ENCODE measurements at regions not wholly inside any gene's neighbourhood (a gene's known extent, or its start where the extent isn't known, plus 50 kb on each side); places are given as distances from the start of the nearest gene placed in this dataset.
"Not testable (repeated sequence)": the region's sequence is repeated elsewhere in the genome, so short reads cannot be mapped to it uniquely, and the experiment has no call there.

DNA sequence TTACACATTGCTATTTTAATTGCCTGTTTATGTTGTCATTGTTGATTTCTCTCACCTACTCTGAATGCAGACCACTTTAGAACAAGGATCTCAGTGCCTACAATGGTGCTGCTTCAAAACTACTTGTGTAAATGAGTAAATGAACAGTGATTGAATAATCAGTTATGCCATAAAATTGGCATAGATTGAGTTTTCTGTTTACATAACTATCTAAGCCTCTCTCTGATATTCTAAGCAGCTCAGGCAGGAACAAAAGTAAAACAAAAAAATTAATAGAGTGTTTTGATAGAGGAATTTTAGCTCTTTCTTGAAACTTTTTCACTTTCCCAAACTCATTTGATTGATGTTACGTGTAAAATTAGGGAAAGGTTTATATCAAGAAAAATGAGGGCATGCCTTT is 232.3 kb upstream of the KITLG start (continued):
- TF ChIP-seq, protein P1, sequence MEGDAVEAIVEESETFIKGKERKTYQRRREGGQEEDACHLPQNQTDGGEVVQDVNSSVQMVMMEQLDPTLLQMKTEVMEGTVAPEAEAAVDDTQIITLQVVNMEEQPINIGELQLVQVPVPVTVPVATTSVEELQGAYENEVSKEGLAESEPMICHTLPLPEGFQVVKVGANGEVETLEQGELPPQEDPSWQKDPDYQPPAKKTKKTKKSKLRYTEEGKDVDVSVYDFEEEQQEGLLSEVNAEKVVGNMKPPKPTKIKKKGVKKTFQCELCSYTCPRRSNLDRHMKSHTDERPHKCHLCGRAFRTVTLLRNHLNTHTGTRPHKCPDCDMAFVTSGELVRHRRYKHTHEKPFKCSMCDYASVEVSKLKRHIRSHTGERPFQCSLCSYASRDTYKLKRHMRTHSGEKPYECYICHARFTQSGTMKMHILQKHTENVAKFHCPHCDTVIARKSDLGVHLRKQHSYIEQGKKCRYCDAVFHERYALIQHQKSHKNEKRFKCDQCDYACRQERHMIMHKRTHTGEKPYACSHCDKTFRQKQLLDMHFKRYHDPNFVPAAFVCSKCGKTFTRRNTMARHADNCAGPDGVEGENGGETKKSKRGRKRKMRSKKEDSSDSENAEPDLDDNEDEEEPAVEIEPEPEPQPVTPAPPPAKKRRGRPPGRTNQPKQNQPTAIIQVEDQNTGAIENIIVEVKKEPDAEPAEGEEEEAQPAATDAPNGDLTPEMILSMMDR (IDR thresholded peaks at IDR 0.05): no peak
- TF ChIP-seq FOXJ3 (CRISPR knock-in tag; IDR thresholded peaks at IDR 0.05) (no peak), FOSL2 (IDR thresholded peaks at IDR 0.05; ENCODE audit: borderline replicate concordance, low read depth) (no peak), FOXM1 (IDR thresholded peaks at IDR 0.05; ENCODE audit: low read depth) (no peak)

DNA sequence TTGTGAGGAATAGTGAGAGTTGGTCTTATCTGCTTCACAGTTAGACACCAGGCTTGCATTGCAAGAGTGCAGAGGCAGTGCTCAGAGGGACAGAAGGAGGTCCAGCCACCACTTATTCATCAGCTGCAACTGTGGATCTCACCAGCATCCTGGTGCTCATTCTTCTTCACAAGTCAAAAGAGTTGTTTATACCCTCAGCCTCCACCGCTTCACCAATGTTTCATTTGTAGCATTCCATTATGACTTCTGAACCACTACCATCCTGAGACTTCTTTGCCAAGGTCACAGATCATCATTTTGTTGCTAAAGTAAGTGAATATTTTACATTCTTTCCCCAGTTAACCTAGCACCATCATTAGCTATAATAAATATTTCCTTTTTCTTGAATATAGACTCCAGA is 230.5 kb upstream of the KITLG start:
- H3K36me3 ChIP-seq (replicated peaks in 1 of 2; ENCODE audit: control insufficient read depth in 1 of 2, insufficient read depth in 2 of 2, low read length in 1 of 2): no peaks in the 10 kb centered on the region
- no peaks in the 10 kb centered on the region for H3K27me3 ChIP-seq (ENCODE audit: insufficient read depth)
- no peak overlapping the region for H3K9ac ChIP-seq
- H3K27ac ChIP-seq (ENCODE audit: low read depth in 2 of 2, low read length in 1 of 2): no peak overlapping the region
- no peaks in the 10 kb centered on the region for H3K9me3 ChIP-seq
- H3F3A ChIP-seq (replicated peaks; ENCODE audit: insufficient read depth): no peaks in the 10 kb centered on the region
- TF ChIP-seq FOXJ3 (CRISPR knock-in tag; IDR thresholded peaks at IDR 0.05) (no peak), GABPA (IDR thresholded peaks at IDR 0.05; ENCODE audit: low read depth) (no peak)
- TF ChIP-seq, protein P2, sequence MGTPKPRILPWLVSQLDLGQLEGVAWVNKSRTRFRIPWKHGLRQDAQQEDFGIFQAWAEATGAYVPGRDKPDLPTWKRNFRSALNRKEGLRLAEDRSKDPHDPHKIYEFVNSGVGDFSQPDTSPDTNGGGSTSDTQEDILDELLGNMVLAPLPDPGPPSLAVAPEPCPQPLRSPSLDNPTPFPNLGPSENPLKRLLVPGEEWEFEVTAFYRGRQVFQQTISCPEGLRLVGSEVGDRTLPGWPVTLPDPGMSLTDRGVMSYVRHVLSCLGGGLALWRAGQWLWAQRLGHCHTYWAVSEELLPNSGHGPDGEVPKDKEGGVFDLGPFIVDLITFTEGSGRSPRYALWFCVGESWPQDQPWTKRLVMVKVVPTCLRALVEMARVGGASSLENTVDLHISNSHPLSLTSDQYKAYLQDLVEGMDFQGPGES (IDR thresholded peaks at IDR 0.05; ENCODE audit: low read depth, low read length): no peak
- TF ChIP-seq, protein P3, sequence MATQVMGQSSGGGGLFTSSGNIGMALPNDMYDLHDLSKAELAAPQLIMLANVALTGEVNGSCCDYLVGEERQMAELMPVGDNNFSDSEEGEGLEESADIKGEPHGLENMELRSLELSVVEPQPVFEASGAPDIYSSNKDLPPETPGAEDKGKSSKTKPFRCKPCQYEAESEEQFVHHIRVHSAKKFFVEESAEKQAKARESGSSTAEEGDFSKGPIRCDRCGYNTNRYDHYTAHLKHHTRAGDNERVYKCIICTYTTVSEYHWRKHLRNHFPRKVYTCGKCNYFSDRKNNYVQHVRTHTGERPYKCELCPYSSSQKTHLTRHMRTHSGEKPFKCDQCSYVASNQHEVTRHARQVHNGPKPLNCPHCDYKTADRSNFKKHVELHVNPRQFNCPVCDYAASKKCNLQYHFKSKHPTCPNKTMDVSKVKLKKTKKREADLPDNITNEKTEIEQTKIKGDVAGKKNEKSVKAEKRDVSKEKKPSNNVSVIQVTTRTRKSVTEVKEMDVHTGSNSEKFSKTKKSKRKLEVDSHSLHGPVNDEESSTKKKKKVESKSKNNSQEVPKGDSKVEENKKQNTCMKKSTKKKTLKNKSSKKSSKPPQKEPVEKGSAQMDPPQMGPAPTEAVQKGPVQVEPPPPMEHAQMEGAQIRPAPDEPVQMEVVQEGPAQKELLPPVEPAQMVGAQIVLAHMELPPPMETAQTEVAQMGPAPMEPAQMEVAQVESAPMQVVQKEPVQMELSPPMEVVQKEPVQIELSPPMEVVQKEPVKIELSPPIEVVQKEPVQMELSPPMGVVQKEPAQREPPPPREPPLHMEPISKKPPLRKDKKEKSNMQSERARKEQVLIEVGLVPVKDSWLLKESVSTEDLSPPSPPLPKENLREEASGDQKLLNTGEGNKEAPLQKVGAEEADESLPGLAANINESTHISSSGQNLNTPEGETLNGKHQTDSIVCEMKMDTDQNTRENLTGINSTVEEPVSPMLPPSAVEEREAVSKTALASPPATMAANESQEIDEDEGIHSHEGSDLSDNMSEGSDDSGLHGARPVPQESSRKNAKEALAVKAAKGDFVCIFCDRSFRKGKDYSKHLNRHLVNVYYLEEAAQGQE (IDR thresholded peaks at IDR 0.05; ENCODE audit: low read depth, low read length): no peak
- no peak overlapping the region for H3K4me2 ChIP-seq
- ChIA-PET CTCF (no interaction called here), POLR2A (no interaction called here)
- H4K20me1 ChIP-seq (ENCODE audit: insufficient read depth): no peaks in the 10 kb centered on the region
- WGBS (ENCODE audit: low lambda C conversion rate): 100% methylated on average over 1 of the region's 1 CpG
- DNase-seq: no peak
- no peaks in the 10 kb centered on the region for H3K9me2 ChIP-seq
- H3K79me2 ChIP-seq (ENCODE audit: insufficient read depth): no peaks in the 10 kb centered on the region
- no peak overlapping the region for H2AFZ ChIP-seq (ENCODE audit: low read depth)
- H3K4me3 ChIP-seq (ENCODE audit: low read depth in 2 of 2, low read length in 1 of 2): no peak overlapping the region
- H3K4me1 ChIP-seq (ENCODE audit: control insufficient read depth in 1 of 2, insufficient read depth in 2 of 2, low read depth in 1 of 2, low read length in 1 of 2): no peaks in the 10 kb centered on the region

DNA sequence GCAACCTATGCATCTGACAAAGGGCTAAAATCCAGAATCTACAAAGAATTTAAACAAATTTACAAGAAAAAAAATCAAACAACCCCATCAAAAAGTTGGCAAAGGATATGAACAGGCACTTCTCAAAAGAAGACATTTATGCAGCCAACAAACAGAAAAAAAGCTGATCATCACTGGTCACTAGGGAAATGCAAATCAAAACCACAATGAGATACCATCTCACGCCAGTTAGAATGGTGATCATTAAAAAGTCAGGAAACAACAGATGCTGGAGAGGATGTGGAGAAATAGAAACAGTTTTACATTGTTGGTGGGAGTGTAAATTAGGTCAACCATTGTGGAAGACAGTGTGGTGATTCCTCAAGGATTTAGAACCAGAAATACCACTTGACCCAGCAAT is 229.6 kb upstream of the KITLG start:
- H3K9me3 ChIP-seq; H3K79me2 ChIP-seq (ENCODE audit: insufficient read depth); H3K9ac ChIP-seq; H4K20me1 ChIP-seq (ENCODE audit: insufficient read depth); H3F3A ChIP-seq (replicated peaks; ENCODE audit: insufficient read depth); H3K27ac ChIP-seq (ENCODE audit: low read depth in 2 of 2, low read length in 1 of 2); H3K27me3 ChIP-seq (ENCODE audit: insufficient read depth); H2AFZ ChIP-seq (ENCODE audit: low read depth); H3K9me2 ChIP-seq; CTCF ChIA-PET; H3K36me3 ChIP-seq (replicated peaks in 1 of 2; ENCODE audit: control insufficient read depth in 1 of 2, insufficient read depth in 2 of 2, low read length in 1 of 2); H3K4me1 ChIP-seq (ENCODE audit: control insufficient read depth in 1 of 2, insufficient read depth in 2 of 2, low read depth in 1 of 2, low read length in 1 of 2); POLR2A ChIA-PET; H3K4me2 ChIP-seq; H3K4me3 ChIP-seq (ENCODE audit: low read depth in 2 of 2, low read length in 1 of 2); DNase-seq: not testable (repeated sequence)
- WGBS (ENCODE audit: low lambda C conversion rate): 95% methylated on average over 1 of the region's 1 CpG
